Liver (tissue), 3 donors: ENCODE measurements at regions not wholly inside any gene's neighbourhood (a gene's known extent, or its start where the extent isn't known, plus 50 kb on each side); places are given as distances from the start of the nearest gene placed in this dataset.

Source experiments
- ATF3 ChIP-seq: IDR thresholded peaks from 2 replicates; pipeline ENCODE4 v1.6.1; 2016; ENCODE audit warnings: antibody characterized with exemption
- CTCF ChIP-seq: fragments of 150-350 bp; IDR thresholded peaks from 2 replicates; pipeline ENCODE4 v1.5.1; 2017; ENCODE audit warnings: improper control_type of control experiment, low read depth, low read length; ENCODE audit not compliant: missing input control
- EGR1 ChIP-seq, 2 donors: IDR thresholded peaks; 2 replicates each; pipeline ENCODE4 v1.6.1; 2016 to 2018; ENCODE audit warnings: antibody characterized with exemption in 2 of 2, low read depth in 2 of 2
- FOXA1 ChIP-seq: IDR thresholded peaks from 2 replicates; pipeline ENCODE4 v1.6.1; 2016; ENCODE audit warnings: antibody characterized with exemption
- FOXA2 ChIP-seq: IDR thresholded peaks from 2 replicates; pipeline ENCODE4 v1.6.1; 2016; ENCODE audit warnings: antibody characterized with exemption
- GABPA ChIP-seq, 2 donors: IDR thresholded peaks in 1 of 2; conservative IDR thresholded peaks in 1 of 2; 2 replicates each; pipeline ENCODE4 v1.6.1; 2016; ENCODE audit warnings: antibody characterized with exemption in 2 of 2, mild to moderate bottlenecking in 1 of 2, moderate library complexity in 1 of 2
- JUND ChIP-seq, 2 donors: IDR thresholded peaks; 2 replicates each; pipeline ENCODE4 v1.6.1; 2016; ENCODE audit warnings: antibody characterized with exemption in 2 of 2
- MAX ChIP-seq: IDR thresholded peaks from 2 replicates; pipeline ENCODE4 v1.6.1; 2016; ENCODE audit warnings: antibody characterized with exemption
- RAD21 ChIP-seq, 2 donors: IDR thresholded peaks; 2 replicates each; pipeline ENCODE4 v1.6.1; 2016; ENCODE audit warnings: antibody characterized with exemption in 2 of 2, mild to moderate bottlenecking in 2 of 2
- REST ChIP-seq: IDR thresholded peaks from 2 replicates; pipeline ENCODE4 v1.6.1; 2016; ENCODE audit warnings: antibody characterized with exemption, mild to moderate bottlenecking
- SP1 ChIP-seq: IDR thresholded peaks from 2 replicates; pipeline ENCODE4 v1.6.1; 2018; ENCODE audit warnings: antibody characterized with exemption, mild to moderate bottlenecking
- TAF1 ChIP-seq: conservative IDR thresholded peaks from 2 replicates; pipeline ENCODE4 v1.6.1; 2016; ENCODE audit warnings: antibody characterized with exemption, mild to moderate bottlenecking
- YY1 ChIP-seq: IDR thresholded peaks from 2 replicates; pipeline ENCODE4 v1.6.1; 2016; ENCODE audit warnings: antibody characterized with exemption, mild to moderate bottlenecking
- donor health status: healthy.
- donor health status: healthy.

GRCh38 chr3:20857636-20858035, 671.6 kb upstream of the SGO1 start:
- TF ChIP-seq CTCF (no peak), SP1 (no peak), YY1 (no peak), MAX (no peak), FOXA1 (no peak), GABPA (IDR thresholded peaks at IDR 0.05 in 1 of 2, conservative IDR thresholded peaks at IDR 0.05 in 1 of 2) (no peak), REST (no peak), ATF3 (no peak), RAD21 (IDR thresholded peaks at IDR 0.05) (no peak), FOXA2 (no peak), JUND (IDR thresholded peaks at IDR 0.05) (no peak), EGR1 (IDR thresholded peaks at IDR 0.05; ENCODE audit: low read depth in 2 of 2) (no peak), TAF1 (no peak)
